KG1 (cell line): ENCODE measurements at regions not wholly inside any gene's neighbourhood (a gene's known extent, or its start where the extent isn't known, plus 50 kb on each side); places are given as distances from the start of the nearest gene placed in this dataset.
"Not testable (repeated sequence)": the region's sequence is repeated elsewhere in the genome, so short reads cannot be mapped to it uniquely, and the experiment has no call there.

Experiments
- DNase-seq: peaks from one replicate; lab custom pipeline; 2025; lab: John Stamatoyannopoulos, UW

GRCh38 chr2:122323927-122324326, 568.5 kb downstream of the TSN start:
- no peak for DNase-seq

- no peak for DNase-seq
Measured at GRCh38 chr2:122326471-122326870, 571.0 kb downstream of the TSN start.

- no peak for DNase-seq
Measured at GRCh38 chr2:122328816-122329215, 573.4 kb downstream of the TSN start.

- no peak for DNase-seq
Measured at GRCh38 chr2:122329278-122329677, 573.8 kb downstream of the TSN start.

GRCh38 chr2:122333932-122334331, 578.5 kb downstream of the TSN start:
- DNase-seq, result no peak

GRCh38 chr2:122338000-122338399, 582.5 kb downstream of the TSN start:
- DNase-seq, result no peak

GRCh38 chr2:122340246-122340645, 584.8 kb downstream of the TSN start:
- no peak for DNase-seq

- DNase-seq, result no peak
Measured at GRCh38 chr2:122341007-122341406, 585.6 kb downstream of the TSN start.

- not testable (repeated sequence) for DNase-seq
Measured at GRCh38 chr2:122352151-122352550, 596.7 kb downstream of the TSN start.

GRCh38 chr2:122357998-122358397, 602.5 kb downstream of the TSN start:
- DNase-seq, result no peak

GRCh38 chr2:122358729-122359128, 603.3 kb downstream of the TSN start:
- no peak for DNase-seq

- DNase-seq, result no peak
Measured at GRCh38 chr2:122363885-122364284, 608.4 kb downstream of the TSN start.

- no peak for DNase-seq
Measured at GRCh38 chr2:122366427-122366826, 611.0 kb downstream of the TSN start.

- DNase-seq, result no peak
Measured at GRCh38 chr2:122366969-122367645, 611.7 kb downstream of the TSN start.

- DNase-seq, result no peak
Measured at GRCh38 chr2:122367646-122368010, 612.2 kb downstream of the TSN start.

GRCh38 chr2:122368576-122369243, 613.3 kb downstream of the TSN start:
- no peak for DNase-seq

GRCh38 chr2:122378521-122378920, 623.1 kb downstream of the TSN start:
- no peak for DNase-seq

- no peak for DNase-seq
Measured at GRCh38 chr2:122384768-122385333, 629.4 kb downstream of the TSN start.

GRCh38 chr2:122388208-122388607, 632.8 kb downstream of the TSN start:
- DNase-seq, result no peak

- no peak for DNase-seq
Measured at GRCh38 chr2:122389694-122390093, 634.2 kb downstream of the TSN start.

- no peak for DNase-seq
Measured at GRCh38 chr2:122390406-122390805, 635.0 kb downstream of the TSN start.

GRCh38 chr2:122391726-122392125, 636.3 kb downstream of the TSN start:
- DNase-seq, result no peak

- DNase-seq, result no peak
Measured at GRCh38 chr2:122395687-122396086, 640.2 kb downstream of the TSN start.

GRCh38 chr2:122411231-122411630, 655.8 kb downstream of the TSN start:
- no peak for DNase-seq
